ENCODE measurements at regions not wholly inside any gene's neighbourhood (a gene's known extent, or its start where the extent isn't known, plus 50 kb on each side); places are given as distances from the start of the nearest gene placed in this dataset.

DNA sequence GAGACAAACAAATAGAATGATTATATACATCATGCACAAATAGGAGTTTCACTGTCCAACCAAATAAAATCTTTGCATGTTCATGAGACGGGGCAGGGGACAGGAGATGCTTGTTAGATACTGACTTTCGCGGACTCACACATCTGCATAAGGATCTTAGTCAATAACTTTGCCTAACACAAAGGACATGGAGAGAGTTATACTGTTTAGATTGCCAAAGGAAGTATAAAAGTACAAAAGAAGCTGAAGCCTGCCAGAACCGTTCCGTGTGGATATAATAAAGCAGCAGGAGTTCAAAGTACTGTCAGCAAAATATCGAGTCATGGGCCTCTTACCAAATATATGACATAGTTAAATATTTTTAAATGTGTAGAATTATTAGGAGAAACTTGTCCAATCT, 1148.4 kb downstream of the EFNA5 start:
- peaks cover 3% of the 10 kb centered on the region for H3K27me3 Mint-ChIP-seq (ENCODE audit: low read depth, poor library complexity)
- no peak overlapping the region for H3K4me3 Mint-ChIP-seq
- no peaks in the 10 kb centered on the region for H3K4me1 Mint-ChIP-seq
- no peak for DNase-seq
- TF ChIP-seq CTCF (IDR thresholded peaks at IDR 0.05): no peak
- H3K36me3 Mint-ChIP-seq (ENCODE audit: low read depth): no peaks in the 10 kb centered on the region
- H3K9me3 Mint-ChIP-seq: no peaks in the 10 kb centered on the region
- no peak overlapping the region for H3K27ac Mint-ChIP-seq

DNA sequence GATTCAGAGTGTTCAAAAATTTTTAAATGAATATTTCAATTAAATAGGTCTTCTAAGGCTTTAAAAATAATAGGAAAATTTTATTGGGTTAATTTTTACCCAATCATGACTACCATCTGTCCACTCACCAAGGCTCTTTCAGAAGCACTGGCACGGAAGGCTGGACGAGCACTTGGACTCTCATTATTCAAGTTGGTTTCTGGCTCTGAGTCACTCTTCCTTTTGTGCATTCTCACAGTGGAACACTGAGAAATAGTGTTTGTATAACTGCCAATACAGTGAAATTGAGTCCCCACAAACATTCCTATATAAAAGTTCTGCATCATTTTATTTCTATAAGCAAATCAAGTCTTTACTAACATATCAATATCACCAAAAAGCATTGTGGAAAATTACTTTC, 1149.0 kb downstream of the EFNA5 start:
- Mint-ChIP-seq H3K27me3 (ENCODE audit: low read depth, poor library complexity) (peaks cover 3% of the 10 kb centered on the region), H3K36me3 (ENCODE audit: low read depth) (no peaks in the 10 kb centered on the region), H3K27ac (no peak overlapping the region), H3K4me1 (no peaks in the 10 kb centered on the region), H3K4me3 (no peak overlapping the region), H3K9me3 (no peaks in the 10 kb centered on the region)
- no peak for TF ChIP-seq CTCF (IDR thresholded peaks at IDR 0.05)
- DNase-seq: no peak

GRCh38 chr5:106510321-106510720, 1160.4 kb downstream of the EFNA5 start:
- H3K9me3 Mint-ChIP-seq: peaks cover 4% of the 10 kb centered on the region
- DNase-seq: no peak
- no peak overlapping the region for H3K4me3 Mint-ChIP-seq
- no peak for TF ChIP-seq CTCF (IDR thresholded peaks at IDR 0.05)
- peaks cover 10% of the 10 kb centered on the region for H3K27me3 Mint-ChIP-seq (ENCODE audit: low read depth, poor library complexity)
- H3K4me1 Mint-ChIP-seq: no peaks in the 10 kb centered on the region
- H3K27ac Mint-ChIP-seq: no peak overlapping the region
- H3K36me3 Mint-ChIP-seq (ENCODE audit: low read depth): no peaks in the 10 kb centered on the region

DNA sequence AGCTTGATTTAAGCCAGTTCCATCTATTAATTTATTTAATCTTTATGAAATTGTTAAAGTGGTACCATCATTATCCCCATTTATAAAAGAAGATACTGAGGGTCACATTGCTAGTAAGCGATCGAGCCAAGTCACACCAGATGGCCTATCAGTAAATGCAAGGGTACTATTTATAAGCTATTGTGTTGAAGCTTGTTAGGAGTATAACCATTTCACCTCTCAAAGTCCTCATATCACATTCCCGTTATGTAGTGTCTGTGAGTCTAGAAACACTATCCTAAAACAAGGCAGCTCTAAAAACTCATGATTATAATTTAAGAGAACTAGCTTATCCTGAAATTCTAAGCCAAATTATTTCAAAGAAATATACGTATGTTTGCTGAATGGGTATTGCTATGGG, 1161.8 kb downstream of the EFNA5 start:
- TF ChIP-seq CTCF (IDR thresholded peaks at IDR 0.05): no peak
- Mint-ChIP-seq H3K36me3 (ENCODE audit: low read depth) (no peaks in the 10 kb centered on the region), H3K4me3 (no peak overlapping the region), H3K9me3 (peaks cover 4% of the 10 kb centered on the region), H3K4me1 (no peaks in the 10 kb centered on the region), H3K27me3 (ENCODE audit: low read depth, poor library complexity) (peaks cover 6% of the 10 kb centered on the region), H3K27ac (no peak overlapping the region)
- no peak for DNase-seq

DNA sequence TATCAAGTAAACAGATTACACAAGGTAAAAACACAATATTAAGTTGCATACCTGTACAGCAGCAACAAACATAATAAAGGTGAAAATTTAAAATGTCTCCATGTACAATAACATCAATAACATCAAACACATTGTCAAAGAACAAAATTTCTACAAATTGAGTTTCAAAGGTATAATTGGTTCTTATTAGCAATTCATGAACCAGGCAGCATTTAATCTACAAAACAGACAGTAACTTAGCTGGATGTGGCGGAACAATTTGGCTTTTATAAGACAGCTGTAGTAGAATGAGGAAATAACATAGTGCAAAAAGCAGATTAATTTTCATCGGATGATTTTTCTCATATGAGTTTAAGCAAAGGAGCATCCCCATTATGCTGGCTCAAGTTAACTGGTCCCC, 1176.8 kb downstream of the EFNA5 start:
- no peaks in the 10 kb centered on the region for H3K4me1 Mint-ChIP-seq
- no peak for TF ChIP-seq CTCF (IDR thresholded peaks at IDR 0.05)
- peaks cover 6% of the 10 kb centered on the region for H3K27me3 Mint-ChIP-seq (ENCODE audit: low read depth, poor library complexity)
- H3K36me3 Mint-ChIP-seq (ENCODE audit: low read depth): no peaks in the 10 kb centered on the region
- no peak overlapping the region for H3K4me3 Mint-ChIP-seq
- DNase-seq: no peak
- no peak overlapping the region for H3K27ac Mint-ChIP-seq
- no peaks in the 10 kb centered on the region for H3K9me3 Mint-ChIP-seq

GRCh38 chr5:106489004-106489403, 1181.7 kb downstream of the EFNA5 start:
- Mint-ChIP-seq H3K27ac (no peak overlapping the region), H3K4me3 (no peak overlapping the region), H3K36me3 (ENCODE audit: low read depth) (no peaks in the 10 kb centered on the region), H3K4me1 (no peaks in the 10 kb centered on the region), H3K27me3 (ENCODE audit: low read depth, poor library complexity) (no peaks in the 10 kb centered on the region), H3K9me3 (no peaks in the 10 kb centered on the region)
- no peak for TF ChIP-seq CTCF (IDR thresholded peaks at IDR 0.05)
- no peak for DNase-seq

All from nephron progenitor cell (in vitro differentiated cells).